Astrocyte (in vitro differentiated cells and primary cell): ENCODE measurements at regions not wholly inside any gene's neighbourhood (a gene's known extent, or its start where the extent isn't known, plus 50 kb on each side); places are given as distances from the start of the nearest gene placed in this dataset.

Experiments used
- EZH2 ChIP-seq: IDR thresholded peaks from 2 replicates; pipeline ENCODE4 v1.6.1; 2012; ENCODE audit warnings: mild to moderate bottlenecking, low read length, inconsistent platforms; ENCODE audit not compliant: insufficient read depth
- TF ChIP-seq, protein P1 (sequence below): IDR thresholded peaks from 2 replicates; pipeline ENCODE4 v1.5.1; 2011; ENCODE audit warnings: low read depth, mild to moderate bottlenecking, inconsistent platforms, low read length, moderate library complexity; ENCODE audit not compliant: insufficient read depth

DNA sequence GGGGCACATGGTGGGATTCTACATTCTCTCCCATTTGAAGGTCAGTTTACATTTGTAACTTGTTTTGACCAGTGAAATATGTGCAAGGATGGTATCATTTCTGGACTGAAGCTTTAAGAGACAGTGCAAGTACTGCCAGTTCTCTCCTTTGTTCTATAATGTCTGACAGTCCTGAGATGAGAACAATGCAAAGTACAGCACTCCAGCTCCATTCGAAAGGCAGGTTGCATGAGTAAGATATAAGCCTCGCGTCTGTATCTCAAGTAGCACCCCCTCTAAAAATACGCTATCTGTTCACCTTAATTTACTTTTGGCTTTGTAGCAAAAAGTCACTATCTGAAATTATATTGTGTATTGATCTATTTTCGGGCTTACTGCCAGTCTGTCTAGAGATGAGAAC is 1122.2 kb upstream of the TMEM132C start:
- TF ChIP-seq, protein P1, sequence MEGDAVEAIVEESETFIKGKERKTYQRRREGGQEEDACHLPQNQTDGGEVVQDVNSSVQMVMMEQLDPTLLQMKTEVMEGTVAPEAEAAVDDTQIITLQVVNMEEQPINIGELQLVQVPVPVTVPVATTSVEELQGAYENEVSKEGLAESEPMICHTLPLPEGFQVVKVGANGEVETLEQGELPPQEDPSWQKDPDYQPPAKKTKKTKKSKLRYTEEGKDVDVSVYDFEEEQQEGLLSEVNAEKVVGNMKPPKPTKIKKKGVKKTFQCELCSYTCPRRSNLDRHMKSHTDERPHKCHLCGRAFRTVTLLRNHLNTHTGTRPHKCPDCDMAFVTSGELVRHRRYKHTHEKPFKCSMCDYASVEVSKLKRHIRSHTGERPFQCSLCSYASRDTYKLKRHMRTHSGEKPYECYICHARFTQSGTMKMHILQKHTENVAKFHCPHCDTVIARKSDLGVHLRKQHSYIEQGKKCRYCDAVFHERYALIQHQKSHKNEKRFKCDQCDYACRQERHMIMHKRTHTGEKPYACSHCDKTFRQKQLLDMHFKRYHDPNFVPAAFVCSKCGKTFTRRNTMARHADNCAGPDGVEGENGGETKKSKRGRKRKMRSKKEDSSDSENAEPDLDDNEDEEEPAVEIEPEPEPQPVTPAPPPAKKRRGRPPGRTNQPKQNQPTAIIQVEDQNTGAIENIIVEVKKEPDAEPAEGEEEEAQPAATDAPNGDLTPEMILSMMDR, result no peak
- no peak for TF ChIP-seq EZH2
